Mesodermal cell (in vitro differentiated cells): ENCODE measurements at regions not wholly inside any gene's neighbourhood (a gene's known extent, or its start where the extent isn't known, plus 50 kb on each side); places are given as distances from the start of the nearest gene placed in this dataset.

Source experiments
- H3K27ac ChIP-seq: 2 replicates; pipeline ENCODE4 v1.7.0; 2013; ENCODE audit warnings: mild to moderate bottlenecking, low read depth, low read length, moderate library complexity; ENCODE audit not compliant: severe bottlenecking
- H3K36me3 ChIP-seq: 2 replicates; pipeline ENCODE4 v1.7.1; 2013; ENCODE audit warnings: mild to moderate bottlenecking, low read length, moderate library complexity; ENCODE audit not compliant: control insufficient read depth, insufficient read depth
- H3K4me1 ChIP-seq: one replicate; pipeline ENCODE4 v1.7.1; 2013; ENCODE audit warnings: mild to moderate bottlenecking, low read length; ENCODE audit not compliant: insufficient read depth, control insufficient read depth, poor library complexity, severe bottlenecking
- H3K4me3 ChIP-seq: 2 replicates; pipeline ENCODE4 v1.7.0; 2013; ENCODE audit warnings: low read length, control low read depth, mild to moderate bottlenecking; ENCODE audit not compliant: insufficient read depth, poor library complexity, severe bottlenecking; ENCODE audit errors: extremely low read depth
- H3K9me3 ChIP-seq: 2 replicates; pipeline ENCODE4 v1.7.1; 2013; ENCODE audit warnings: mild to moderate bottlenecking, low read length, moderate library complexity; ENCODE audit not compliant: control insufficient read depth
- WGBS, 2 experiments: methylation state at CpG; one replicate each; pipeline ENCODE4 v1.1.5; 2013; ENCODE audit warnings: missing lambda C conversion rate in 2 of 2; ENCODE audit not compliant: insufficient coverage in 2 of 2; 5-methylcytosine and 5-hydroxymethylcytosine counted together

GRCh38 chr15:29570948-29571791 lies 251.1 kb downstream of the TJP1 start:
- Histone ChIP-seq H3K9me3 (no peaks in the 10 kb centered on the region), H3K4me1 (peaks cover 9% of the 10 kb centered on the region), H3K27ac (no peak overlapping the region), H3K4me3 (peak overlapping the region; percentile 29), H3K36me3 (no peaks in the 10 kb centered on the region)
- WGBS, 2 experiments, result 0 to 1% methylated on average over 42 to 56 of the region's 85 CpGs

GRCh38 chr15:29570121-29570947 lies 251.9 kb downstream of the TJP1 start:
- WGBS, 2 experiments, result 0 to 1% methylated on average over 82 to 99 of the region's 135 CpGs
- H3K9me3 ChIP-seq, result no peaks in the 10 kb centered on the region

GRCh38 chr15:29569533-29570092 lies 252.7 kb downstream of the TJP1 start:
- H3K36me3 ChIP-seq, result no peaks in the 10 kb centered on the region
- H3K4me1 ChIP-seq, result peaks cover 9% of the 10 kb centered on the region
- H3K27ac ChIP-seq, result no peak overlapping the region
- H3K4me3 ChIP-seq, result peak overlapping the region; percentile 31
- WGBS, 2 experiments, result 10 to 20% methylated on average over 2 to 10 of the region's 37 CpGs
- no peaks in the 10 kb centered on the region for H3K9me3 ChIP-seq

More at GRCh38 chr15:29570121-29570947, 251.9 kb downstream of the TJP1 start:
- H3K36me3 ChIP-seq, result no peaks in the 10 kb centered on the region
- H3K4me3 ChIP-seq, result peak overlapping the region; percentile 57
- H3K4me1 ChIP-seq, result peaks cover 9% of the 10 kb centered on the region
- H3K27ac ChIP-seq, result no peak overlapping the region

GRCh38 chr15:29568840-29569532 lies 253.3 kb downstream of the TJP1 start:
- Histone ChIP-seq H3K4me3 (no peak overlapping the region), H3K27ac (no peak overlapping the region), H3K36me3 (no peaks in the 10 kb centered on the region), H3K9me3 (no peaks in the 10 kb centered on the region), H3K4me1 (peaks cover 9% of the 10 kb centered on the region)
- 51 to 60% methylated on average over 5 of the region's 9 CpGs for WGBS, 2 experiments

GRCh38 chr15:29567336-29567735 lies 254.9 kb downstream of the TJP1 start:
- no peak overlapping the region for H3K27ac ChIP-seq
- 73 to 75% methylated on average over 1 of the region's 1 CpG for WGBS, 2 experiments
- H3K4me1 ChIP-seq, result peaks cover 9% of the 10 kb centered on the region
- H3K9me3 ChIP-seq, result no peaks in the 10 kb centered on the region
- H3K36me3 ChIP-seq, result no peaks in the 10 kb centered on the region
- H3K4me3 ChIP-seq, result no peak overlapping the region

GRCh38 chr15:29566914-29567313 lies 255.4 kb downstream of the TJP1 start:
- Histone ChIP-seq H3K9me3 (no peaks in the 10 kb centered on the region), H3K27ac (no peak overlapping the region), H3K4me3 (no peak overlapping the region), H3K36me3 (no peaks in the 10 kb centered on the region), H3K4me1 (peaks cover 6% of the 10 kb centered on the region)
- 49 to 58% methylated on average over 3 of the region's 3 CpGs for WGBS, 2 experiments

- Histone ChIP-seq H3K4me3 (no peak overlapping the region), H3K27ac (no peak overlapping the region), H3K9me3 (no peaks in the 10 kb centered on the region), H3K4me1 (no peaks in the 10 kb centered on the region), H3K36me3 (no peaks in the 10 kb centered on the region)
Measured at GRCh38 chr15:29563112-29563511, 259.2 kb downstream of the TJP1 start.

GRCh38 chr15:29560896-29561295 lies 261.4 kb downstream of the TJP1 start:
- no CpG with 5 or more reads among the region's 2 CpGs for WGBS, 2 experiments
- Histone ChIP-seq H3K4me3 (no peak overlapping the region), H3K9me3 (no peaks in the 10 kb centered on the region), H3K4me1 (no peaks in the 10 kb centered on the region), H3K27ac (no peak overlapping the region), H3K36me3 (no peaks in the 10 kb centered on the region)

GRCh38 chr15:29558261-29558660 lies 264.0 kb downstream of the TJP1 start:
- WGBS, 2 experiments, result 91 to 93% methylated on average over 4 to 7 of the region's 9 CpGs
- H3K27ac ChIP-seq, result no peak overlapping the region

GRCh38 chr15:29557171-29557570 lies 265.1 kb downstream of the TJP1 start:
- 82 to 94% methylated on average over 5 to 6 of the region's 6 CpGs for WGBS, 2 experiments
- H3K4me3 ChIP-seq, result no peak overlapping the region
- H3K9me3 ChIP-seq, result no peaks in the 10 kb centered on the region
- no peaks in the 10 kb centered on the region for H3K36me3 ChIP-seq
- H3K27ac ChIP-seq, result no peak overlapping the region
- no peaks in the 10 kb centered on the region for H3K4me1 ChIP-seq

More at GRCh38 chr15:29558261-29558660, 264.0 kb downstream of the TJP1 start:
- H3K36me3 ChIP-seq, result no peaks in the 10 kb centered on the region
- no peaks in the 10 kb centered on the region for H3K9me3 ChIP-seq
- H3K4me1 ChIP-seq, result no peaks in the 10 kb centered on the region
- no peak overlapping the region for H3K4me3 ChIP-seq
